ENCODE measurements at regions not wholly inside any gene's neighbourhood (a gene's known extent, or its start where the extent isn't known, plus 50 kb on each side); places are given as distances from the start of the nearest gene placed in this dataset.

DNA sequence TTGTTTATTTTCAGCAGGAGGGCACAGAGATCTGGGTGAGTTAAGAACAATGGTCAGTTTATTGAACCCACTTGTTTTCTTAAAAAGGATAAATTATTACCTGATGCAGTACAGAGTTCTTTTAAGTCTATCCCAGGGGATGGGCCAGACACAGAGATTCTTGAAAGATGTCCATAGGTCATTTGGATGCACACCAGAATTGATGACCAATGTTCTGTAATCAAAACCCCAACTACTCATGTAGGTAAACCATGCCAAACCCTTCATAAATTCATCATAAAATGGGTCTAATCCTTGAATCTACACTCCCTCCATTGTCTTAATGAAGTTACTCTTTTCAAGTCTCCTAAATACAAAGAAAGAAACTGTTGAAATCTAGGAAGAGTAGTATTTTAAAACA lies 273.0 kb upstream of the COL8A1 start:
- no peak for DNase-seq

DNA sequence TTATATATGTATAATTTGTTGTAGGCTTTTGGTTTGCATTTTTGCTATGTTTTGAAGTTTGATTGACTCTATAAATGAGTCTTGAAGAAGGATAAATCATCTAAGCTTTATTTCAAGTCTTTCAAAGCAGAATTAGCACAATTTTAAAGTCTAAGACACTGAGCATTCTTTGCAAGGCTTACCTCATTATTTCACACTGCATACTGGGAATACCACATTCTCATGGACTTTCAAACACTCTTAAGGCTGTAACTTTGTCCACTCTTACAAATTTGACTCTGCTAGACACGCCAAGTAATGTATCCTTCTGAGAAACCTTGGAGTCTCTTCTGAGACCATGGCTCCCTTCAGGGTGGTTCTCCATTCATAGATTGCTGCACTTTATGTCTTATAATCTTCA lies 281.3 kb upstream of the COL8A1 start:
- no peak for DNase-seq

DNA sequence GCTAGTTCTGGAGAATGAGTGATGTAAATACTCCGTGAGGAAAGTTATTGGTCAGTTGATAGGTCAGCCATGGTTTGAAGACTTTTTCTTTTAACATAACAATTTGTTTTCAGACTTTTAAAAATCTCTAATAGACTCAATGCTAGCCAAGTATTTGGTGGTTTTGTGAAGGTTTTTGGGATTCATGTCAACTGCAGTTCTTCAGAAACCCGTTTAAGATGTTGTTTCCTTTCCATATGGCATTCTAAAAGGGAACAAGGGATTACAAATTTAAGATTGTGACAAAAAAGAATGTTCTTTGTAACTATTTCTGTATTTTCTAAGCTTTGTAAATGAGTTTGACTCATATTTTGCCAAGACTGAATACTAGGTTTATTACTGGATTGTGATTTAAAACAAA lies 281.7 kb upstream of the COL8A1 start:
- no peak for DNase-seq

DNA sequence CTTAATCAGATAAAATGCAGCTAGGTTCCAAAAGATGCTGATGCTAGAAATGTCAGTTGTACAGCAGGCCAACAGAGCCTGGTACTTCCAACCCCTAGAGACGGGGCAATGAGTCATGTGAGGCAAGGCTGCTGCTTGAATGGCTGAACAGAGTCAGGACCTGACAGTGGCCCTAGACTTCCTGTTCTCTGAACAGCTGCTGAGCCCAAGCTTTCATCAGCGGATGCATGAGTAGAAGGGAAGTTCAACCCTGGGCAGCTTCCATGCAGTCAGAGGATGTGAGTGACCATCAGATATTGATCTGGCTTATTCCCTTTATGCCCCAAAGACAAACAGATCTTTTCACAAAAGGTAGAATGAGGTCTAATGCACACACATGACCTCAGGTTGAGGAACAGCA lies 282.9 kb upstream of the COL8A1 start:
- DNase-seq = no peak

DNA sequence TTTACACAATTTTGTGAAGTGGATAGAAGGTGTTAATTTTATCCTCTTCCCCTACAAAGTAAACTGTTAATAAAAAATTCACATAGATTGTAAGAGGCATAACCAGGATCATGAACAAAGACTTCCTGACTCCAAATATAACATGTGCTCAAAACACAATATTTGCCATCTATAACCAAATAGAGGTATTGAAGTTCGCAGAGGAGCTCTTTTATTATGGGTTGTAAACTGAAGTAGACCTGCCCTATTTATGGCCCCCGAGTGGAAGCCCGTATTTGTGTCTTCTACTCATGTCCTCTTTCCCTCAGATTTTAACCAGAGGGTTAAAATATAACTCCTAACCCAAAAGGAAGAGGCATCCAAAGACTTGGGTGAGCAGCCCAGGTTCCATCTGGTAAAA lies 285.6 kb upstream of the COL8A1 start:
- no peak for DNase-seq

DNA sequence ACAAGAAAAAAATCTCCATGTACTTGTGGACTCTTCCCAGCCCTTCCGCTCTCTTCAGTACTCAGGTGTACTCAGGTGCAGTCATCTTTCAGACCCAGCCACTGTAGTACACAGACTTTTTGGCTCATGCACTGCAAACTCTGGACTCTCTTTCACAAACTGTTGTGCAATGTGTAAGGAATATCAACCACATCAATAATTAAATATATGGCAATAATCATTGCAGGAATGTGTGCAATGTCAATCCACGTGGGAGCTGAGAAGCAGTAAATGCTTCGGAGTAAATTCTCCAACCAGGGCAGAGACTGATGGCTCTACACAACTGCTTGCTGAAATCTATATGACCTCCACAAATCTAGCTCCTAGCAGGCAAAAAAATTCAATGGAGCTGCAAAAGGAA lies 287.3 kb upstream of the COL8A1 start:
- DNase-seq = no peak

DNA sequence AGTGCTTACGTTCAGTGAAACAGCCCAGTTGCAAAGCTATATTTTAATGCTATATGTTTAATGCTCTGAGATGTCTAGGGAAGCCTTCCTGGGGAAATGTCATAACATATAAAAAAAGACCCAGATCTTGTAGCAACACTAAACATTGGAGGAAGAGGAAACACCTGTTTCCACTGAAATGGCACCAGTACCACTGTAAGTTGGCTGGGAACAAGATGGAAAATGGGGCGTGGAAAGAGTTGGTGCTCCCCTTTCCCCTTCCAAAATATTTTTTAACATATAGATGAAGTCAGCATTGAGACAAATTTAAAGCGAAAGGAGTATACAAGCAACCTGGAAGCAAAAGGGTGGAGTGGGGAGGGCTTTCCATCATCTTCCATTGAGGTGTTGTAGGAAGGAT lies 289.9 kb upstream of the COL8A1 start:
- no peak for DNase-seq

DNA sequence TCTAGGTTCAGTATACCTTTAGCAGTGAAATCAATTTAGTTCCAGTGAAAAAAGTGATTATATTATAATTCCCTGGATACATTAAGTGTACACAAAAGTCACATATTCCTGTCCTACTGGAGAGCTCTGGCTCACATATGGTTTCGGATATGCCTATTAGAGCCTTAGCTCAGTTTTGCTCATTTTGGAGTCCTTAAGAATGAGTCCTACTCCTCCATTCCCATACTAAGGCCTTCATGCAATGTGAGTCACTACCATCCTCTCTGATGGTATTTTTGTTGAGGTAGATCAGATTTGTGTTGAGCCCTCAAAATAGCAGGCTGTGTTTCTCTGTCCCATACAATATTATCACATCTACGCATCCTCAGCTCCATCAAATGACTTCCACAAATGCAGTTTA lies 294.2 kb upstream of the COL8A1 start:
- DNase-seq = no peak

DNA sequence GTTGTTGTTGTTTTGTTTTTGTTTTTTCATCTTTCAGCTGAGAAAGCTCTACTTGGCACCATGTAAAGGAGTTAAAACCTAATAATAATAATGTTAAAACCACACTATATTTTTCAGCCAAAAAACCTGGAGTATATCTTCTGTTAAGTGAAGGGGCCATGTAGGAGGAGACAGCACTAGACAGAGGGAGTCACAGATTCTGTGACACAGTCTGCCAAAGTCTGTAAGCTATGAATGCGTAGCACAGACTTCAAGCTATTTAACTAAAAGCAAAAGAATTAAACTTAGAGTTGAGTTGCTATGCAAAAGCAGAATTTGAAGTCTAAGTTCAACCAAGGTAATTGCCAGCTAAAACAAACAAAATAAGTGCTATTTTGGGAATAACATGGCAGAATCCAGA lies 296.0 kb upstream of the COL8A1 start:
- no peak for DNase-seq

DNA sequence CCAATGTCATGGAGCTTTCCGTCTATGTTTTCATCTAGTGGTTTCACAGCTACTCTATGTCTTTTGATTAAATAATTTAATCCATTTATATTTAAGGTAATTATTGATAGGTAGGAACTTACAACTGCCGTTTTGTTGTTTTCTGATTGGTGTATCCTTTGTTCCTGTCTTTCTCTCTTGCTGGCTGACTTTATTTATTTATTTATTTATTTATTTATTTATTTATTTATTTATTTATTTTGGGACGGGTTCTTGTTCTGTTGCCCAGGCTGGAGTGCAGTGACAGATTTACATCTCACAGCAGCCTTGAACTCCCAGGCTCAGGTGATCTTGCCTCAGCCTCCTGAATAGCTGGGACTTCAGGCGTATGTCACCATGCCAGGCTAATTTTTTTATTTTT lies 299.2 kb upstream of the COL8A1 start:
- DNase-seq = no peak

DNA sequence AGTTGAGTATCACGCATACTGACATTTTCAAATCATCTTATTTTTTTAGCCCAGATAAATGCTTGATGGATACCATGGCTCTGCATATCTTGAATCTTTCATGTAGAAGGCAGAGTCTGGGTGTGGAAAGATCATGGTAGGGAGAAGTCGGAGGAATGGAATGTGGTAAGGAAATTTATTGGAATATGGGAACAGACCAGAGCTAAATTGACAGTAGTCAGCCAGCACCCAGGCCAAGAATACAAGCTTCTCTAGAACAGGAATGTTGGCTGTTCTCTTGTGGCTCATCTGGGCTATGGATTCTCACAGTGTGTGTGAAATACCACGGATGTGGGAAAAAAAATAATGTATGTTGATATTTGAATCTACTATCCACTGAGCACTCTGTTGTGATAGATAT lies 305.7 kb upstream of the COL8A1 start:
- DNase-seq = no peak

DNA sequence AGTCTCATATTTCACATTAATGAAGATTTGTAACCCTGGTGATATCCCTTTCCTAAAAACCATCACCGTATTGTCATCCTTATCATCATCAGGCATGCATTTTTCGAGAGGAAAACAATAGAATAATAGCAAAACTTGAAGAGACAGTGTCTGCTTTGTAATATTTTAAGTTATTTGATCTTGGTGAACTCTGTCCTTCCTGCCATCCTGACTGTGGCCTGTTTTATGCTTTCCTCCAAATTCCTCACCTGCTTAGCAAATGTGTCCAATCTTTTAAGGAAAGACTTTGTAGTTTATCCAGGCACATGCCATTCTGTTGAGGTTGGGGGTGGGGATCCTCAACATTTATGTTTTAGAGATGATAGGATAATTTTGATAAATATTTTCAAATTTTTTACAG lies 306.1 kb upstream of the COL8A1 start:
- no peak for DNase-seq

DNA sequence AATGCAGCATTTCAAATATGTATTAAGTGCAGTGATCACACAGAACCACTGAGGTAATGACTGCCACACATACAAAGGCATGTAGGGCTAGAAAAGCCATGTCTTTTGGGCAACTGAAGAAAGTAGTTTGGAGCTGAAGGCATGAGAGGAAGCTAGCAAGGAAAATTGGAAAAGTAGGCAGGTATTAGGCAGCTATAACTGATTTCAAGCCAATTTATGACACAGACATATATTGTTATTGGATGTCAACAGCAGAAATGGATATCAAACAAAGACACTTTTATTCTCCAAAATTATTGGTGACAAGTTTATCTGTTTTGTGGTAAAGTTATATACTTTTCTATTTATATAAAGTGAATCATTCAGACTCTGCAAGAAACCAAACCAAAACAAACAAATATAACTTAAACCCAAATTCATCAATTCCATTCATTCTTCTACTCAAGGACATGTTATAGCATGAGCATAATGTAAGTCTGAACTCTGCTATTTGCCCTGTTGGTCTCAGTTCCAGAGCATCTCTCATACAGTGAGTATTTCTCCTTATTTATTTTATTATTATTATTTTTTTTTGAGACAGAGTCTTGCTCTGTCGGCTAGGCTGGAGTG lies 307.4 kb upstream of the COL8A1 start:
- DNase-seq = no peak

DNA sequence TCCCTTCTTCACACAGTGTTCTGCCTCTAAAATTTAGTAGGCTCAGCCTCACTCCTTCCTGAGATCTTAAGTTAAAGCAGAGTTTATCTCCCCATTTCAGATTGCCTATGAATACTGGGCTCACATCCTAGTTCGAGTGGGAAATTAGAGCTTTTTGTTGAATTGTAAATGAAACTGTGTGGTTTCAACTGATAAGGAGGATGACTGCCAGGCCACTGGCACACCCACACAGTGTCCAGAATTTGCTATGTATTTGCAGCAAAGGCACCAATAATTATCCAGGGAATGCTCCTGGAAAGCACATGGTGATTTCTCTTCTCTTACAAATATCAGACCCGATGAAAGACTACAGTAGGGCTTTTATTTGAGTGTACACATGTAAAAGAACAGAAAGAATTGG lies 308.1 kb upstream of the COL8A1 start:
- DNase-seq = no peak

DNA sequence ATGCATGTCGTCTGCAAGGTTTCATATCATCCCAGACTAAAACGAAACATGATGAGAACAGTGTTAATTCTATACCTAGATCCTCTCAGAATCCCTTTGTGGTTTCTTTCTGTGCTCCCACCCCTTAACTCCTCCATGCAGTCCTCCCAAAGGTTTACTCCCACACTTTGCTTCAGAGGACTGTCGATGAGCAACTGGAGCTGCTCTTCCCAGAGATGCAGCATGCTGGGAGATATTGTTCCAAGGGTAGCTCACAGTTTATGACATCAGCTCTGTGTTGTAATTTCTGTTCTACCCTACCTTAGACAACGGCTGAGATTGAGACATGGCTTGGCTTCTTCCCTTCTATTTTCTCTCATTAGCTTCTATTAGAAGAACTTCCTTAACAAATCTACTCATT lies 313.0 kb upstream of the COL8A1 start:
- DNase-seq = no peak

DNA sequence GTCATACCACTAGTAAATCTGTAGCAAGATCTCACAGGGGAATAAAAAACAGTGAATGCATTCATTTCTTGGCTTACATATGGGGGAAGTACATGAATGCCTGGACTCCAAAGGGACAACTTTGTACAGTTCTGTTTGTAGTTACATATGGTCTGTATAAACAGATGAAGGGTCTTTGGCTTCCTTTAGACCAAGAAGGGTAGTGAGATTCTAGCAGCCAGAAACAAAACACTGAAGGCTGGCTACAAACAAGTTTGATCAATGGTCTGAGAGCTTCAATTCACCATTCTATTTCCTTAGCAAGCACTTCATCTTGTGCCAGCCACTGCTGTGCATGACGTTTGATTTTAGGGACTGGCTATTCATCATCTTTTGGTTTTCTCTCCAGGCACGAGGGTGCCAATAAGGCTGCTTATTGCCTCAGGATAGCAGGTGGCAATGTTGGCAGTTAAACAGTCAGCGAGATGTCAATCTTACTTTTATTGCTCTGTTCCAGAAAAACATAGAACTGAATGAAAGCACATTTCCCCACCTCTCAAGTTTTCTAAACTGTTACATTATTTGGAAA lies 313.7 kb upstream of the COL8A1 start:
- DNase-seq = no peak

DNA sequence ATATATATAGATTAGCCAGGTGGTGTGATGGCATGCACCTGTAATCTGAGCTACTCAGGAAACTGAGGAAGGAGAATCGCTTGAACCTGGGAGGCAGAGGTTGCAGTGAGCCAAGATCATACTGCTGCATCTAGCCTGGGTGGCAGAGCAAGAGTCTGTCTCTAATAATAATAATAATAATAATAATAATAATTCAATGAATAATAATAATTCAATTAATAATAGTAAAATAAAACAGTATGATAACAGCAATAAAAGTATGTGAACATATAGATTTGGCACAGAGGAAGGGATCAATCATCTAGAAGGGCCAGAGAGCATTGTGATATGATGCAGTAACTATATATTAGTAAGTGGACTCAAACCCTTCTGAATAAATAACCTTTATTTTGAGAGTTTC lies 314.5 kb upstream of the COL8A1 start:
- no peak for DNase-seq

DNA sequence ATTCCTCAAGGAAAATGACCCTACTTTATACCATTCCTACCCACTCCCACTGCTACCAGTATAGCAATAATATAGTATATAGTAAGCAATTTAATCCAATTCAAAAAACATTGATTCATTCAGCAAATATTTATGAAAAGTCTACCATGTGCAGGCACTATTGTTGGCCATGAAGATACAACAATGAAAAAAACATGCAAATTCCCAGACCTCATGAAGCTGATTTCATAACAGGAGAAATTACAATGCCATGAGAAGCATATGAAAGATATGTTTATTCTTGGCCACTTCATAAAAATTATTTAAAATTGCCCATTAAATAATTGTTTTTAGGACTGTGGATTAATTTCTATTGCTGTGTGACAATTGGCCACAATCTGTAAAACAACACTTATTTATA lies 315.8 kb upstream of the COL8A1 start:
- DNase-seq = no peak

DNA sequence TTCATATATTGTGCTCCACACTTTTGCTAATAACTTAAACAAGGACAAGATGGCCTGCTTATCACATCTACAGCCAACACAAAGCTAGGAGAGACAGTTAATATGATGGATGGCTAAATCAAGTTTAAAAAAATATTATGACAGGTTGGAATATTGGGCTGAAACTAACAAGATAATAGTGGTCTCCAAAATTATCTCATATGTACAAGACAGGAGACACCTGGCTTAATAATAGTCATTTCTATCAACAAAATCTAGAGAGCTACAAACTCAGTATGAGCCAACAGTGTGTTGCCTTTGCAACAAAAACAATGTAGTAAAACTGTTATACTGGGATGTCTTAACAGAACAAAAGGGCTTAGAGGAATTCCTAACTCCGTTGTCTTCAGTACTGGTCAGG lies 317.1 kb upstream of the COL8A1 start:
- DNase-seq = no peak

DNA sequence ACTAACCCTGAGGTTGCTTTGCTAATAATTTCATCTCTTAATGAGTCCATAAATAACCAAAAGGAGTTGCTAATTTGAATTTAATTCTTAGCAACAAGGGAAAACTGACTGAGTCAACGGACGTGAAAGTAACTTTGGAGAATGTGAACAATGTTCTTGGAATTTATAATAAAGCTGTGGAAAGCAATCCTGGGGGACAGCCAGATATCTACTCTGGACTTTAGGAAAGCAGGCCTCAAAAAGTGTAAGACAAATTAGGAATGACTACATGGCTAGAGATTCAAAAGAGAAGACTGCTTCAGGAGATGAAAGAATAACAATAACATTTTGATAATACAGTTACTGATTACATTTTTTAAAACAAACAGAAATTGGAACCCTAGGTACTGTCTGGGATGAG lies 318.4 kb upstream of the COL8A1 start:
- no peak for DNase-seq

DNA sequence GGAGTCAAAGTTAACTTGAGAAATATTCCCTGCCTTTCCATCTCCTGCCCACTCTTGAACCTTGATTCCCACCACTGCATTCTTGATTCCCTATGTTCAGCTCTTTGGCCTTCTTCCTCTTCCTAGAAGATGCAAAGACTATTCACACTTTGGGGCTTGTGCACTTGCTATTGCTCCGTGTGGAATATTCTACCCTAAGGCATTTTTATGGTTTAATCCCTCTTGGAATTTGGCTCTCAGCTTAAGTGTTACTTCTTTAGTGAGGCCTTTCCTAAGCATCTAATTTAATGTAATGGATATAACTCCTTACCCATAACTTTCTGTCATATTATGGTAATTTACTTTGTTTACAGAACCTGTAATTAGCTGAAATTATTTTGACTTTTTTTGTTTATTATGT lies 318.9 kb upstream of the COL8A1 start:
- no peak for DNase-seq

DNA sequence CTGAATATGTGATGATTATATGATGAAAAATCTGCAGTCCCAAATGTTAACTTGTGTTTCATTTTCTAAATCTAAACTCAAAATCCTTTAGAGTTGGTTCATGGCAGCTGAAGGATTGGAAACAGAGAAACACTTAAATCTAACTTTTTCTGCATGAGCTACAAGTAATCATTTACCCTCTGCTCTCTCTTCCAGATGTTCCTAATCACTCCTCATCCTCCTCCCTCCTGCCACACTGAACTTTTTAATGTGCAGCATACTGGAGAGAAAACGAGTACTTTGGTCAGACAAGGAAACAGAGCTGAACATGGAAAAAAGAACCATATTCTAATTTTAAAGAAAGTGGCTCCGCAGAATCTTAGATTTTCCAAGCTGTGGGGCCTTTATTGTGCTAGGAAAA lies 321.2 kb upstream of the COL8A1 start:
- DNase-seq = no peak

DNA sequence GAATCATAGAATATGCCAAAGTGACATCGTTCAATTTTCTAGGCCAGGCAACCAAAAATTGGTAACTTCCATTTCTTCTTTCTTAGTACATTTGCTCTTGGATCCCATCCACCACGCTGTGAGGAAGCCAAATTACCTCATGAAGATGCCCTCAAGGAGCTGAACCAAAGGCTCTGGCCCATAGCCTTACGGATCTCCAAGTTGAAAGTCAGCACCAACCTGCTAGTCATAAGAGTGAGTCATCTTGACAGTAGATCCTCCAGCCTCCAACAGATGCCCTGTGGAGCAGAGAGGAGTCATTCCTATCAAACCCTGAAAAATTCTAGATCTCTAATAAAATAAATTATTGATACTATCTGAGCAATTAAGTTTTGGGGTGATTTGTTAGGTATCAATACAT lies 322.5 kb upstream of the COL8A1 start:
- no peak for DNase-seq

DNA sequence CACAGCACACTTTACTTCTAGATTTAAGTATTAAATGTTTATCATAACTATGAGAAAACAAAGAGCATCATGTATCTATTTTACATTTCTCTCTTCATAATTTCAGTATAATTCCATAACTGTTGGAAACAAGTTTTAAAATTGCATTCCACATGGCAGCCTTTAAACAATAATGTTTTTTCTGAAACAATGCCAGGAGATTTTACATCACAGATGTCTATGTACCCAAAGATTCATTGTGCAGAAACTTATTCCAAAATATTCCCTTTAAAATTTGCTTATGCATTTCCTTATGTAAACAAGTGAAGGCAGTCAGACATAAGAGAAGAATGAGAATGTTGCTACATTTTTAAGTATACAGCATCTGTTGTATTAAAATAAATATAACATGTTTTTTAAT lies 324.9 kb upstream of the COL8A1 start:
- no peak for DNase-seq

DNA sequence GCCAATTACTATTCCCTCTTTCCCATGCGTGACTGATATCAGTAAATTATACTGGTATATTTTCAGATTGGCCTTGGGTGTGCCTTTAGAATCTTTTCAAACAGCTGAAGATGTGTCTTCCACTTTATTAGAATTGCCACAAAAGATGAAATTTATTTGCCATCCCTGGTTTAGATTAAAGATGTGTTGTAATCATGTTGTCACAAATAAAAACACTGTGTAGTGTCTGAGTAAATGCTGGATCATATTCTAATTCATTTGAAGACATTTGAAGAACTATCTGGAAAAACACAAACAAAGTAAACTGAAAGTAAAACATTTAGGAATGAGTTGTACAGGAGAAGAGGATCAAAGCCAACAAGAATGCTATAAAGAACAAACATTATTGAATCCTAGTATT lies 339.7 kb upstream of the COL8A1 start:
- no peak for DNase-seq

DNA sequence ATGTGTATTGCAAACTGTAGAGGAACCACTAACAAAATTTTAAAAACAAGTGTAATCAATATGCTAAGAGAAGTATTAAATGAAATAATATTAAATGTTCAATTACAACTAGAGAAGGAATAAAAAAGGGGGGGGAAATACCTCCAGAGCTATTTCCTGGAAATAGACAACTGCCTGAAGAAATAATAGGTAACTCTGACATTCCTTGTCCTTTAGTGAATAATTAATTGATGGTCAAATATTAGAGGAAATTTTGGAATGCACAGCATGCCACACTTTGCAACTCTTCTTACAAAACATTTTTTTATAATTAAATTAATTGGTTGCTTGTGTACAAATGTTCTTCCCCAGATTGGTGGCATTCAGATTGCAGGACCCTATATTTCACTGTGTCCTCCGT lies 342.6 kb upstream of the COL8A1 start:
- no peak for DNase-seq

All from femur (tissue), 1 donor.